ENCODE measurements at regions not wholly inside any gene's neighbourhood (a gene's known extent, or its start where the extent isn't known, plus 50 kb on each side); places are given as distances from the start of the nearest gene placed in this dataset.

DNA sequence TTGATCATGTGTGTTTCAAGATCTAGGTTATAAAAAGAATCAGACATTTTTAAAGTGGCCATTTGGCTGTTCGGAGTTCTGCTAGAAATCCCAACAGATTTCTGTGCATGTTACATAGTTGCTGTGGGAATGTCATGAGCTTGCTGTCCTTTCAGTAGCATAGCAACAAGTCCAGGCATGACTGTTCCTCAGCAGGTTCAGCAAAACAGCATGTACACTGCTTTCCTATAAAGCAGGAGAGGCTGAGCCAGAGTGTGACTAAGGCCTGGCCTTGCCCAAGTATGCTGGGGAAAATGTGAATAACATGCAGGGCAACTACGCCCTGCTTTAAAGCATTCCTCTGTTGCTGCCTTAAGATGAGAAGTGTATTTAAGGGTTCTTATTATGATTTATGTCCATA lies 217.1 kb upstream of the SMIM31 start:
- H3K4me3 ChIP-seq (ENCODE audit: low read depth, low read length): no peak overlapping the region
- TF ChIP-seq, protein P1, sequence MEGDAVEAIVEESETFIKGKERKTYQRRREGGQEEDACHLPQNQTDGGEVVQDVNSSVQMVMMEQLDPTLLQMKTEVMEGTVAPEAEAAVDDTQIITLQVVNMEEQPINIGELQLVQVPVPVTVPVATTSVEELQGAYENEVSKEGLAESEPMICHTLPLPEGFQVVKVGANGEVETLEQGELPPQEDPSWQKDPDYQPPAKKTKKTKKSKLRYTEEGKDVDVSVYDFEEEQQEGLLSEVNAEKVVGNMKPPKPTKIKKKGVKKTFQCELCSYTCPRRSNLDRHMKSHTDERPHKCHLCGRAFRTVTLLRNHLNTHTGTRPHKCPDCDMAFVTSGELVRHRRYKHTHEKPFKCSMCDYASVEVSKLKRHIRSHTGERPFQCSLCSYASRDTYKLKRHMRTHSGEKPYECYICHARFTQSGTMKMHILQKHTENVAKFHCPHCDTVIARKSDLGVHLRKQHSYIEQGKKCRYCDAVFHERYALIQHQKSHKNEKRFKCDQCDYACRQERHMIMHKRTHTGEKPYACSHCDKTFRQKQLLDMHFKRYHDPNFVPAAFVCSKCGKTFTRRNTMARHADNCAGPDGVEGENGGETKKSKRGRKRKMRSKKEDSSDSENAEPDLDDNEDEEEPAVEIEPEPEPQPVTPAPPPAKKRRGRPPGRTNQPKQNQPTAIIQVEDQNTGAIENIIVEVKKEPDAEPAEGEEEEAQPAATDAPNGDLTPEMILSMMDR (IDR thresholded peaks at IDR 0.05; ENCODE audit: low read depth, low read length, missing control alignments): no peak
- DNase-seq (ENCODE audit: low read depth): no peak

DNA sequence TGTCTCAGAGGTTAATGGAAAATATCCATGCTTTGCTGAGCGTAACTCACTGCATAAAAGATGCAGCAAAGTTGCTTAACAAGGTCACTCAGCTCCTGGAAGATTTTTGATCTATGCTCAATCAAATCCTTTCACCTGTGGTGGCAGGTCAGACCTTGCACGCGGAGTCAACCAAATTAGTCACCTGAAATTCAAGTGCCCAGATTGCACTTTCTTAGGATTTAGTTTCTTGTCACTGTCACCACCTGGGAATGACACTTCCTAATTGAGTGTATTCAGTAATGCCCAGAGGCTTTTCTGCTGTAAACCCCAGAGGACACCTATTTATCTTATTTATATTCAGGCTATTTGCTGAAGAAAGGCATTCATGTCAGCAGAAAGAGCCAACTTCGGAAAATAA lies 215.8 kb upstream of the SMIM31 start:
- DNase-seq (ENCODE audit: low read depth): no peak
- H3K4me3 ChIP-seq (ENCODE audit: low read depth, low read length): no peak overlapping the region
- TF ChIP-seq, protein P1 (IDR thresholded peaks at IDR 0.05; ENCODE audit: low read depth, low read length, missing control alignments): no peak

DNA sequence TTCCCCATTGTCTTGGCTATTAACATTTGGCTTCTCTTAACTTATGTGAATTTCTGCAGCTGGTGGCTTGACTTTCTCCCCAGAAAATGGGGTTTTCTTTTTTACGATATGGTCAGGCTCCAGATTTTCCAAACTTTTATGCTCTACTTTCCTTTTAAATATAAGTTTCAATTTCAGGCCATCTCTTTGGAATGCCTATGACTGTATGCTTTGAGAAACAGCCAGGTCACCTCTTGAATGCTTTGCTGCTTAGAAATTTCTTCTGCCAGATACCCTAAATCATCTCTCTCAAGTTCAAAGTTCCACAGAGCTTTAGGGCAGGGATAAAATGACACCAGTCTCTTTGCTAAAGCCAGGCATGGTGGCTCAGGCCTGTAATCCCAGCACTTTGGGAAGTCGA lies 212.9 kb upstream of the SMIM31 start:
- no peak for DNase-seq (ENCODE audit: low read depth)
- no peak overlapping the region for H3K4me3 ChIP-seq (ENCODE audit: low read depth, low read length)
- TF ChIP-seq, protein P1 (IDR thresholded peaks at IDR 0.05; ENCODE audit: low read depth, low read length, missing control alignments): no peak

DNA sequence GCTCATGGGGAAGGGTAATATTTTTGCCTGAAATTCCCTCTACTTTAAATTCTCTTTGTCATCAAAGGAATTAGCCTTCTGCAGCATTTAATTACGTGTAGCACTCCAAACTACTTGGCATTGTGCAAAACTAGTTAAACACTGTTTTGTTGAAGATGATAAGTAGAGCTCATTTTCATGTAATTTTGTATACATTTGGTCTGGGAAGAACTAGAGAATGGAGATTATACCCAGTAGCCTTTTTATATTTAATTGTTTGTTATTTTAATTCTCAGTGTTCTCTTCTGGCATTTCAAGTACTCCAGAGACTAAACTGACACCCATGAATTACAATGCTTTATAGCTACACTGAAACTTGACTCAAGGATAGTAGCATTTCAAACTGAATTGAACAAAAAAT lies 211.5 kb upstream of the SMIM31 start:
- no peak for DNase-seq (ENCODE audit: low read depth)
- H3K4me3 ChIP-seq (ENCODE audit: low read depth, low read length): no peak overlapping the region
- TF ChIP-seq, protein P1 (IDR thresholded peaks at IDR 0.05; ENCODE audit: low read depth, low read length, missing control alignments): no peak

DNA sequence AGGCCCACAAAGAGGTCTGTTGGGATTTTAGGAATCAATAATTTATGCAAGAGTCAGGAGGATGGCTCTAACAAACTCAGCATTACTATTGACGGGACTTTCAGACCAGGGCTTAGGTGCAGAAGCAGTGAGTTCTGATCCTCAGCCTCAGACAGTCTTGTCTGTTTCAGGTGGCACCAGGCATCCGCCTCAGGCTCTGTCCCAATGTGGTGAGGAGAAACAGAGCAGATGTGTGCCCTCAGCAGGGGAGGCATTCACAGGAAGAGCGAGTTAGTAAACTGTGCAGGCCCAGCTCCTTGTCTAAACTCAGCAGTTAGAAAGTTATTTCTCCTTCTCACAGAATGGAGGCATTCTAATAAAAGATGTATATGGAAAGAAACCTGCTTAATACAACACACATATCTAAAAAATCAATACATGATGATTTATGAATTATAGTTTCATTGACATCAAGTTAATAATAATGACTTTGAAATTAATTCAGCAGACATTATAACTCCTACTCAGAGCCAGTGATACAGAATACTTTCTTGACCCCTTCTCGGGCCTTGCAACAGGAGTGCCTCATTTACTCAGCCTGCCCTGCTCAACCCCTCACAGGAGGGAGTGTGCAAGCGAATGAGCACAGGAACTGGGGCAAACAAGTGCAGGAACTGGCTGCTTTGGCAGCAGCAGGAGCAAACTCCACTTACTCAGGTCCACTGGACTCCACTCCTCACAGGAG lies 202.8 kb upstream of the SMIM31 start:
- TF ChIP-seq, protein P1 (IDR thresholded peaks at IDR 0.05; ENCODE audit: low read depth, low read length, missing control alignments): no peak
- DNase-seq (ENCODE audit: low read depth): no peak
- no peak overlapping the region for H3K4me3 ChIP-seq (ENCODE audit: low read depth, low read length)

DNA sequence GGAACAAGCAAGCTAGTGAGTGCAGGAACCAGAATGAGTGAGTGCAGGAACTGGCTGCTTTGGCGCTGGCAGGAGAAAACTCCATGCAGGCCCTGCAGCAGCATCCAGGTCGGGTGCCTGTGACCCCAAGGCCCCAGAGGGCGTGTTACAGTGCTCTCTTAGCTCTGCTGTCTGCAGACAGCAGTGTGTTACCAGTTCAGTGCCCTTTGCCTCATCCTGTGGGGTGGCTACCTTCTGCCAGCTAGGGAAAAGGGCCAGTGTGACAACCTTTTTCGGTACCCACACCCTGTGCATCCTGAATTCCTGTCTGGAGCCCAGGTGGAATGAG lies 202.3 kb upstream of the SMIM31 start:
- TF ChIP-seq, protein P1 (IDR thresholded peaks at IDR 0.05; ENCODE audit: low read depth, low read length, missing control alignments): no peak
- no peak overlapping the region for H3K4me3 ChIP-seq (ENCODE audit: low read depth, low read length)

More for the DNA sequence above, 202.3 kb upstream of the SMIM31 start:
- DNase-seq (ENCODE audit: low read depth): no peak
